GM21423 (cell line): ENCODE measurements at regions not wholly inside any gene's neighbourhood (a gene's known extent, or its start where the extent isn't known, plus 50 kb on each side); places are given as distances from the start of the nearest gene placed in this dataset.
"Not testable (repeated sequence)": the region's sequence is repeated elsewhere in the genome, so short reads cannot be mapped to it uniquely, and the experiment has no call there.

ENCODE experiments used
- ATAC-seq: cut with Tn5 transposase; IDR thresholded peaks from one replicate; pipeline ENCODE4 v1.9.1; 2021; ENCODE audit warnings: mild to moderate bottlenecking, moderate library complexity; ENCODE audit not compliant: unreplicated experiment

- not testable (repeated sequence) for ATAC-seq
Measured at GRCh38 chr1:188655966-188656365, 1821.7 kb downstream of the BRINP3 start.

- ATAC-seq, result no peak
Measured at GRCh38 chr1:188660572-188660971, 1817.1 kb downstream of the BRINP3 start.

- no peak for ATAC-seq
Measured at GRCh38 chr1:188665477-188665876, 1812.2 kb downstream of the BRINP3 start.

GRCh38 chr1:188668083-188668482 is 1809.6 kb downstream of the BRINP3 start:
- no peak for ATAC-seq

GRCh38 chr1:188669728-188670382 is 1807.8 kb downstream of the BRINP3 start:
- no peak for ATAC-seq

- no peak for ATAC-seq
Measured at GRCh38 chr1:188670837-188671236, 1806.8 kb downstream of the BRINP3 start.

GRCh38 chr1:188672153-188672552 is 1805.5 kb downstream of the BRINP3 start:
- ATAC-seq, result no peak

GRCh38 chr1:188689542-188689941 is 1788.1 kb downstream of the BRINP3 start:
- no peak for ATAC-seq

GRCh38 chr1:188700116-188700515 is 1777.5 kb downstream of the BRINP3 start:
- no peak for ATAC-seq

GRCh38 chr1:188706742-188707141 is 1770.9 kb downstream of the BRINP3 start:
- no peak for ATAC-seq

- no peak for ATAC-seq
Measured at GRCh38 chr1:188708795-188709535, 1768.7 kb downstream of the BRINP3 start.

GRCh38 chr1:188715566-188715965 is 1762.1 kb downstream of the BRINP3 start:
- ATAC-seq, result no peak

- no peak for ATAC-seq
Measured at GRCh38 chr1:188719735-188720134, 1757.9 kb downstream of the BRINP3 start.

- ATAC-seq, result no peak
Measured at GRCh38 chr1:188723332-188724020, 1754.2 kb downstream of the BRINP3 start.

- no peak for ATAC-seq
Measured at GRCh38 chr1:188729039-188729438, 1748.6 kb downstream of the BRINP3 start.

- no peak for ATAC-seq
Measured at GRCh38 chr1:188735567-188735966, 1742.1 kb downstream of the BRINP3 start.

- ATAC-seq, result not testable (repeated sequence)
Measured at GRCh38 chr1:188749275-188749674, 1728.4 kb downstream of the BRINP3 start.

- ATAC-seq, result not testable (repeated sequence)
Measured at GRCh38 chr1:188752027-188752426, 1725.6 kb downstream of the BRINP3 start.

- ATAC-seq, result not testable (repeated sequence)
Measured at GRCh38 chr1:188757747-188758146, 1719.9 kb downstream of the BRINP3 start.

- ATAC-seq, result no peak
Measured at GRCh38 chr1:188761226-188761625, 1716.4 kb downstream of the BRINP3 start.

GRCh38 chr1:188762166-188762743 is 1715.4 kb downstream of the BRINP3 start:
- no peak for ATAC-seq
